GM20000 (cell line): ENCODE measurements at regions not wholly inside any gene's neighbourhood (a gene's known extent, or its start where the extent isn't known, plus 50 kb on each side); places are given as distances from the start of the nearest gene placed in this dataset.

Source experiments
- DNase-seq: peaks from one replicate; pipeline ENCODE4 v3.0.0; 2012; ENCODE audit warnings: low spot score
- TF ChIP-seq, protein P1 (sequence below): IDR thresholded peaks from 2 replicates; pipeline ENCODE4 v1.5.1; 2012; ENCODE audit warnings: mild to moderate bottlenecking, control low read depth; ENCODE audit errors: extremely low read depth, missing control alignments

DNA sequence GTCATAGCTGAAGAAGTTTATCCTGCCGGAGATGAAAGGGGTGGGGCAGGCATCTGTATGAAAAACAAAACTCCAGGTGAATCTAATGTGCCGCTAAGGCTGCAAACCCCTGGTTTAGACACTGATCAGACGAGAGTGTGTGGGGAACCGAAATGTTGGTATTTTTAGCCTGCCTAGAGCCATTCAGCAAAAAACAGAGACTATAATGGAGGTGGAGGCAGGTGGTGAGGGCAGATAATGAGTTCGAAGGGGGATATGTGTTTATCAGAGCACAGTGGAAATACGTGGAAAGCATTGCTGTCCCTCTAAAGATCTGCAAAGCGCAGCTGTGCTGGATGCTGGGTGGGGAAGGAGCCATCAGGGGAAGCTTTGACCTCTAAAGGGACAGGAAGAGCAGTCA, 127.5 kb upstream of the WSCD1 start:
- TF ChIP-seq, protein P1, sequence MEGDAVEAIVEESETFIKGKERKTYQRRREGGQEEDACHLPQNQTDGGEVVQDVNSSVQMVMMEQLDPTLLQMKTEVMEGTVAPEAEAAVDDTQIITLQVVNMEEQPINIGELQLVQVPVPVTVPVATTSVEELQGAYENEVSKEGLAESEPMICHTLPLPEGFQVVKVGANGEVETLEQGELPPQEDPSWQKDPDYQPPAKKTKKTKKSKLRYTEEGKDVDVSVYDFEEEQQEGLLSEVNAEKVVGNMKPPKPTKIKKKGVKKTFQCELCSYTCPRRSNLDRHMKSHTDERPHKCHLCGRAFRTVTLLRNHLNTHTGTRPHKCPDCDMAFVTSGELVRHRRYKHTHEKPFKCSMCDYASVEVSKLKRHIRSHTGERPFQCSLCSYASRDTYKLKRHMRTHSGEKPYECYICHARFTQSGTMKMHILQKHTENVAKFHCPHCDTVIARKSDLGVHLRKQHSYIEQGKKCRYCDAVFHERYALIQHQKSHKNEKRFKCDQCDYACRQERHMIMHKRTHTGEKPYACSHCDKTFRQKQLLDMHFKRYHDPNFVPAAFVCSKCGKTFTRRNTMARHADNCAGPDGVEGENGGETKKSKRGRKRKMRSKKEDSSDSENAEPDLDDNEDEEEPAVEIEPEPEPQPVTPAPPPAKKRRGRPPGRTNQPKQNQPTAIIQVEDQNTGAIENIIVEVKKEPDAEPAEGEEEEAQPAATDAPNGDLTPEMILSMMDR = no peak
- DNase-seq = no peak

DNA sequence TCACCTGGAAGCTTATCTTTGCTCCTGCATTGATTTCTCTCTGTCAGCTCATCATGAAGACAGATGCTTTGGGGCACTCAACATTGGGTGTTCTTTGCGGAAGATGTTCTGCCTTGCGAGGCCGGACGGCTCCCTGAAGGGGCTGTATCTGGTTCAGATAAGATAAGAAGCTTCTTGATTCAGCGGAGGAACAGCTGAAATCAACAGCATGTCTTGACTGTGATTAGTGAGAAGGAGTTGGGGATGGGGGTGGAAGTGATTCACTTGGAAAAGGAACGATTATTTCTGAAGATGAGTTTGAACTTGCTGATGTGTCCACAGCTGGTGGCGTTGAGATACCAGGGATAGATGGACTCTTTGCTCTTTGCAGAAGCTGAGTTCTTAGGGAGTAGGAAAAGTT, 126.9 kb upstream of the WSCD1 start:
- DNase-seq = no peak
- TF ChIP-seq, protein P1 = no peak

DNA sequence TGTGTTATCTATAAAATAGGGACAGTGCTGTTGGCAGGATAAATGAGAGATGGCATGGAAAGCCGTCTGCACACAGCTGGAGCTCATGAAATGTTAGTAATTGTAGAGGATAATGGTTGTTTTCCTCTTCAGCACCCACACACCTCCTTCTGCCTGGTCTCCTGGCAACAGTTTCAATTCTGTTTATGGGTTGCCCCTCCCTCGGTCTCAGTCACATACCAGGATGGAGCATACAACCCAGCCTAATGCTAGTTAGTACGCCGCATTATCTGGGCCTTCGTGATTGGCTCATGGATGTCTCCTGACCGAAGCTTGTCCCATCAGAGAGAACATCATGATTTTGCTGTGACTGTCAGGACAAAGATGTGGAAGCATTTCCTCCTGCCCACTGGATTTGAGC, 126.2 kb upstream of the WSCD1 start:
- TF ChIP-seq, protein P1 = no peak

DNA sequence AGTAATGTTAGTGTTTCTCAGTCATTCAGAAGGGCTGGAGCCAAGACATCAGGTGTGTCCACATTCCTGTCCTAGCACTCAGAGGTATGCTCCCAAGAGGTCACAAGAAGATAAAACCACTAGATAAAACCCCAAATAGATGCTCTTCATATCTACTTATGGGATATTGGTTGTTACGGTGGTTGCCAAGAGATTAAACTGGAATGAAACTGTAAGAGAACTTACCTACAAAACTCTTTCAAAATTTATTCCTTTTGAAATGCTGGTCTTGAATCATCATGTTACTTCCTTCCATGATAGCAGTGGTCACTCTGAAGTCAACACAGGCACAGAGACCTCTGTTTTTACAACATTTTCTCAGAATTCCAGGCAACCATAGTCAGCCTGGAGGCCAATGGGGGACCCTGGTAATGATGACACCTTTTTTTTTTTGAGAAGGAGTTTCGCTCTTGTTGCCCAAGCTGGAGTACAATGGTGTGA, 122.4 kb upstream of the WSCD1 start:
- no peak for DNase-seq
- TF ChIP-seq, protein P1 = no peak

More for the DNA sequence above, 126.2 kb upstream of the WSCD1 start:
- no peak for DNase-seq

DNA sequence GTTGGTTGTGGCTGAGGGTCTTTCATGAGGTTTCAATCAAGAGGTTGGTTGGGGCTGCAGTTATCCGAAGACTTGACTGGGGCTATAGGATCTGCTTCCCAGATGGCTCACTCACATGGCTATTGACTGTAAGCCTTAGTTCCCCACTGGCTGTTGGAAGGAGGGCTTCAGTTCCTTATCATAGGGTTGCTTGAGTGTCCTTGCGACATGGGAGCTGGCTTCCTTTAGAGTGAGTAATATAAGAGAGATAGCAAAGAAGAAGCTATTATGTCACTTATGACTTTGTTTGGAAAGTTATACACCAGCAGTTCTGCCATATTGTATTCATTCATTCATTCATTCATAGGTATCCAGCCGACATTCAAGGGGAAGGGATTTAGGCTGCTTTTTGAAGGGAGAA, 121.4 kb upstream of the WSCD1 start:
- TF ChIP-seq, protein P1 = no peak

DNA sequence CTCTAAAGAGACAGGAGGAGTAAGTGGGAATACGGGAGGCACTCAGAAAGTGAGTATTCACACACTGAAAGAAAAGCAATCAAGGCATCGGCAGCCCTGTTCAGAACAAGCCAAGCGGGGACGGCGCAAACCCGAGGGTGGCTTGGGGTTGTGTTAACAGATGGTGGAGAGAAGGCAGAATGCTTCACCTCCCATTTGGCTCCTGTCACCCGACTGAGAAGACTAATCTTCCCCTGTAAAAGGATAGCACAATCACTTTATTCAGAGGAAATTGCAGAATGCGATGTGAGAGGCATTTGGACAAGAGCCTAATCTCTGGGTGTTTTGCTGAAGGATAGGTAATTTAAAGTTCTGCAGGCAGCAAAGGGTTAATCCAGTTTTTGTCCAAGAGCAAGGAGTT, 119.3 kb upstream of the WSCD1 start:
- DNase-seq = no peak
- TF ChIP-seq, protein P1 = no peak

More for the DNA sequence above, 121.4 kb upstream of the WSCD1 start:
- no peak for DNase-seq

DNA sequence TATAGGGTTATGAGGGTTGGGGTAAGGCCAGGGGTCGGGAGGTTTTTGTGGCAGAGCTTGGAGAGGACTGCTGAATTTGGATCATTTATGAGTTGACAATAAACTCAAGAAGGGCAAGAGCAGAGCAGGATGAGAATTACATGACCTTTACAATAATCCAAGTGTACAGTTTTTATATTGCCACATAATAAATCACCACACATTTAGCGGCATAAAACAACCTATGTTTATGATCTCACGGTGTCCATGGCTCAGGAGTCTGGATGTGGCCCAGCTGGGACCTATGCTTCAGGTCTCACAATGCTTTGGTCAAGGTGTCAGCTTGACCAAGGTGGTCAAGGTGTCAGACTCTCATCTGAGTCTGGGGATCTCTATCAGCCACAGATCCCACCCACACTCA, 118.3 kb upstream of the WSCD1 start:
- TF ChIP-seq, protein P1 = no peak
- no peak for DNase-seq

DNA sequence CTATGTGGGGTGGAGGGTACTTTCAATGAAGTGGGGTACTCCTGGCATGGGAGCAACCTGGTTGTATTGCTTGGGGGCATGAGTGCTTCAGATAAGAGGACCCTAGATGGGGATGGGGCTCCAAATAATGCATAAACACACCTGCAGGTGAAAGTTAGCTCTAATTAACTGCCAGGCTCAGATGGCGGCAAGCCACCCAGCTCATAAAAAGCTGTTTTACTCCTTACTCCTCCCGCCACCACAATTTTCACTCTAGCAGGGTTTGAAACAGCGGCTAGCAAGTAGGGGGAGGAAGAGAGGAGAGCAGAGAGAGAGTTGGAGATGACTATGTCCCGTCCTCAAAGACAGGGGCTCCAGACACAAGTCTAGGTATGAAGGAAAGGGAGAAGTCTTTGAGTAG, 117.7 kb upstream of the WSCD1 start:
- DNase-seq = no peak
- TF ChIP-seq, protein P1 = no peak
